CD4-positive, alpha-beta T cell treated with Interleukin-2 at 100 ng/mL for 4 hours (primary cell): ENCODE measurements at regions not wholly inside any gene's neighbourhood (a gene's known extent, or its start where the extent isn't known, plus 50 kb on each side); places are given as distances from the start of the nearest gene placed in this dataset.

ENCODE experiments used
- DNase-seq: peaks from one replicate; pipeline ENCODE4 v3.0.0-alpha.2; 2020; ENCODE audit warnings: low spot score

DNA sequence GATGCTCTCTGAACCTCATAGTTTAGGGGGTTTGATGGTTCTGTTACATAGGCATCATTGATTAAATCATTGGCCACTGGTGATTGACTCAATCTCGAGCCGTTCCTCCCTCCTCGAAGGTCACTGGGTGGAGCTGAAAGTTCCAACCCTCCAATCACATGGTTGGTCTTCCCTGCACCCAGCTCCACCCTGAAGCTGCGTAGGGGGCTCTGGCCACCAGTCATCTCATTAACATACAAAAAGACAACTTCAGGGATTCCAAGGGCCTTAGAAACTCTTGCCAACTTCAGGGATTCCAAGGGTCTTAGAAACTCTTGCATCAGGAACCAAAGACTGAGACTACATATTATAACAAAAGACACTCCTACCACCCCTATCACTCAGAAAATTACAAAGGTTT is 306.5 kb upstream of the TNRC6C start:
- no peak for DNase-seq

DNA sequence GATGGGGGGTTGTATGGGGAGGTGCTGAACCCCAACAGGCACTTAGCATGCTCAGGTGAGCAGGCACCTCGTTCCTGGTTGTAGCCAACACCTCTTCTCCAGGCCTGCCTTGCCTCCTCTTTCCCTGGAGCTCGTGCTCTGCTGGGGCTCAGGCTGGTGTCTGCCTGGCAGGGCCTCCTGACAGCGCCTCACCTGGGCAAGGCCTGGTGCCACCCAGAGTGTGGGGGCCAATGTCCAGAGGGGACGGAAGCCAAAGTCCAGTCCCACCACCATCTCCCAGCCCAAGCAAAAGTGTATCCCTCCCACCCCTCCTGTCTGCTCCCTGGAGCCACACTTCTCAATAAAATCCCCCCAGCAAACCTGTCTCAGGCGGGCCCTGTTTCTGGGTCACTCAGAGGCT is 304.2 kb upstream of the TNRC6C start:
- DNase-seq, result no peak

DNA sequence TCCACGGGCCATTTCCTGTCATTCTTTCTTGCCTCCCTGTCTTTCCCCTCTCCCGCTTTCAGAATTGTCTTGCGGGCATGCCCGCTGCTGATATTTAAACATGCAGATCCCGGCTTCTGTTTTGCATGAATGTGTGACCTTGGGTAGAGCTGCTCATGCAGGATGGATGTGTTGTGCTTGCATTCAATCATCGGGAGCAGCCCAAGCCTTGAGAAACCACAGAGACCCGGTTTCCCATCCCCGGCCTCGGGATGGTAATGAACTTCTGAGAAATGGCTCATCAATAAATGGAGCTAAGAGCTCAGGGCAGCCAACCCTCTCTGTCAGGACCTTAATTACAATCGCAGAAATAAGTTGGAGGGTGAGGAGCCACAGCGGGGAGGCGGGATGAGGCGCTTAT is 303.7 kb upstream of the TNRC6C start:
- DNase-seq, result no peak

DNA sequence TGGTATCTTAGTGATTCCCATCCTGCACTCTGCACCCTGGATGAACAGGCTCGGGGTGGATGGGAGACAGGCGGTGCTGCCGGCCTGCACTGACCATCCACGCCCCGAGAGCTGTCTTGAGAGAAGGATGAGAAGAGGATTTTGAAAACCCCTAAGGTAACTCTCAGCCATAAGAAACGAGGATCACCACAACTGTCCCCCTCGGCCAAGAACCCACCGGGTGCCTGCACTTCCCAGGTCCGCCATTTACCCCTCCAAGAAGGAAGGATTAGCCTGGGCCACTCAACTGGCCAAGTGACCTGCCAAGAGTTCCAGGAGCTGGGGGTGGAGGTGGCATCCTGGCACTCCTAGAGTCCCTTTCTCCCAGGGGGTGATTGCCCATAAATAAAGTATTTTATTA is 302.4 kb upstream of the TNRC6C start:
- no peak for DNase-seq

DNA sequence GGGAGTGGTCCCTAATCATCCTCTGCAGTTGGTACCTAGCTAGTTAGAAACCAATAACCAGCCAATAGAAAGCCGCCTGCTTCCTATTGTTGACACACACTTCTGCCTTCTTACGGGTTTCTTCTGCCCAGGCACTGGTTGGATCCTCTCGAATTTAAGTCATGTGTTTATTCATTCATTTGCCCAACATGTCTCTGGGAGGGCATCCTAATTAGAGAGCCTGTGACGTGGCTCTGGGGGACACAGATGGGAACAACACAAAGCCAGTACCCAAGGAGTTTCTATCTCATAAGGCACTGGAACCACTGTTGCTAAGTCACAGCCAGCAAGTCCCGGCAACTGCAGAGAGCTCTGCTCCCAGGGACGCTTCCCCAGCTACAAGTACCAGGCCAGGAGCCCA is 300.7 kb upstream of the TNRC6C start:
- DNase-seq, result no peak

DNA sequence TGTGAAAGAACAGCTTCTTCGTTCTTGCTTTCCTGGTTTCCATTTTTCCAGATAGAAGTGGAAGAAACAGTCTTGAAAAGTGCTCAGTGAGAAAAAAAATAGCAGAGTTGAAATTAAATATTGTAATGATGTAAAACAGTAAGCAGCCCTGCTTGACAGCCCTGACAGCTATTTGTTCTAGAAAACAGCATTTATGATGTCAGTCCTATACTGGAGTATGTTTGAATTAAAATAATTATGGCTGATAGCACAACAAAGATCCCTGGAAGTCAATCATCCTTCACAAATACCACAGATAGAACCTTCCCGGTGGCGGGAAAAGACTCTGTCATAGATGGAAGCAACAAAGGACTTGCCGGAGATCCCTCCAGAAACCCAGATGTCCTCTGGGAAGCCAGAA is 298.0 kb upstream of the TNRC6C start:
- no peak for DNase-seq

DNA sequence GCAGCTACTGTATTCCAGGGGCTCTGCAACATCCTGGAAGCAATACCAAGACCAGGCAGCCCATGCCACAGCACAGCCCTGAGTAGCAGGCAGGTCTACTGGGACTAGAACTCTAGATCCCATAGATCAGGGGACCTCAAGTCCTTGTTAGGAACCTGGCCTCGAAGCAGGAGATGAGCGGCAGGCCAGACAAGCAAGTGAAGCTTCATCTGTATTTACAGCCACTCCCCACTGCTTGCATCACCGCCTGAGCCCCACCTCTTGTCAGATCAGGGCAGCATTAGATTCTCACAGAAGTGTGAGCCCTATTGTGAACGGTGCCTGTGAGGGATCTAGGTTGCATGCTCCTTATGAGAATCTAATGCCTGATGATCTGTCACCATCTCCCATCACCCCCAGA is 295.7 kb upstream of the TNRC6C start:
- no peak for DNase-seq

DNA sequence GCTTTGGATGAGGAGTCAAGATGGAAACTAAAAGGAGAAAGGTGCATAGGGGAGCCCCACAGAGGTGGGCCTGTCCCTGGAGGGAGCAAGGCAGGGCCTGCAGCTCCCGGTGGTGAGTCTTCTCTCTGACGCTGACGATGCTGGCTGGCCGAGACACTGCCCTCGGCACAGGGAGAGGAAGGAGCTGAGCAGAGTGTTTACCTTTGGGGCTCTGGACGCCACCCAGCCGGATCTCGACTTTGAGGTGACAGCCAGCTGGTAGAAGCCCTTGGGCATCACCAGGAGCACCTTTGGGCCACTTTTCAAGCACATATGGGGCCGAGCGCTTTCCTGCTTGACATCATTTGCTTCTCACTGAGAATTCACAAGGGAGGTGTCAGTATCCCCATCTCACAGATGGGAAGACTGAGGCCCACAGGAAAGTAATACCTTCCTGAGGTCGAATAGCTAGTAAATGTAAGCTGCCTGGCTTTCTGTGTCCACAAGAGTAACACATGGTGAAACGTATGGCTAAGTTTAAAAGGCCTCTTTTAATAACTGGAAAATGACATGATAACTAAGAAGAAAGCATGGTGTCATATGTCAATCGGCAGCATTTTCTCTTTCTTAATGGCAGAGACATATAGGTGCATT is 294.3 kb upstream of the TNRC6C start:
- no peak for DNase-seq

DNA sequence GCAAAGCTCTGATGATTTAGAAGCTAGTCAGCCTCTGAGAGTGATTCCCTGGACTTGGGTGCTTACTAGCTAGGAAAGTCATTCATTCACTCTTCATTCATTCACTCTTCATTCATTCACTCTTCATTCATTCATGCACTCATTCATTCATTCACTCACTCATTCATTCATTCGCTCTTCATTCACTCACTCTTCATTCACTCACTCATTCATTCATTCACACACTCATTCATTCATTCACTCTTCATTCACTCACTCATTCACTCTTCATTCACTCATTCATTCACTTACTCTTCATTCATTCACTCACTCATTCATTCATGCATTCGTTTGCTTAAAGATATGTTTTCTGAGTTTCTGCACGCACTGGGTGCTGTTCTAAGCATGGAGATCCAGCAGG is 292.7 kb upstream of the TNRC6C start:
- no peak for DNase-seq

DNA sequence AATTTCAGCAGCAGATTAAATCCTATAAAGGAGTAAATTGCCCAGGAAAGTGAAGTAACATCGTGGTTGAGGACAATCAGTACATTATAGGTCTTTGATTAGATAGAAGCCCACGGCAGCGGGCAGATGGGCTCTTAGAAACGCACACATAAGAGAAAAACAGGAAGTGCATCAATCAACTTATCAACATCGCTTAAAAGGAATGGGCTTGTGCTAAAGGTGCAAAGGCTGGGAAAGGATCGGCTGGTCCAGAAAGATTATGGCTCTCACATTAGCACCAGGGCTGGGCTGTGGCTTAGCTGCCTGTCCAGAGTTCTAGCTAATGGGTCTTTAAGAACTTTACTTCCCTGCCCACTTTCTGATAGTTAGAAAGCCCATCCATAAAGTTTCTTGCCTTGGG is 292.0 kb upstream of the TNRC6C start:
- no peak for DNase-seq

DNA sequence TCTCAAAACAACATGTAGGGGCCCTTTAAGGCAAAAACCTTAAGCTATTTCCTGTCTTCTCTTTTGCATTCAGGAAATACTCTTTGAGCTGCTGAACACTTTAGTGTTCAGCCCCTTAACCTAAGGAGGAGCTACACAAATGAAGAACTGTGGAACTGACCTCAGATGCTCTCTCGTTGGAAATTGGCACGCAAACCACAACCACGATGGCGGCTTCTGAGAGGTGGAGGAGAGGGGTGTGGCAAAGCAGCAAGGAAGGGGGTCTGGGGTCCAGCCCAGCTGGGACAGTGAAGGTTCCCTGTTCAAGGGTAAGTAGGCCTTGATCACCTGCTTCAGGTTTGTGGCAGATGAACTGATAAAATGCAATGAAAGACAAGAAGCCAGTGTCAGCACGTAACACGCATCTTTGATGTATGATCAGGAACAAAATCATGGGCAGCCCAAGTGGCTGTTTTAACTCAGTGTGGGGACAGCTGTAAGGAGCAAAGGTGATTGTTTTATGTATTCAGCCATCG is 291.6 kb upstream of the TNRC6C start:
- DNase-seq, result peak; percentile 62

DNA sequence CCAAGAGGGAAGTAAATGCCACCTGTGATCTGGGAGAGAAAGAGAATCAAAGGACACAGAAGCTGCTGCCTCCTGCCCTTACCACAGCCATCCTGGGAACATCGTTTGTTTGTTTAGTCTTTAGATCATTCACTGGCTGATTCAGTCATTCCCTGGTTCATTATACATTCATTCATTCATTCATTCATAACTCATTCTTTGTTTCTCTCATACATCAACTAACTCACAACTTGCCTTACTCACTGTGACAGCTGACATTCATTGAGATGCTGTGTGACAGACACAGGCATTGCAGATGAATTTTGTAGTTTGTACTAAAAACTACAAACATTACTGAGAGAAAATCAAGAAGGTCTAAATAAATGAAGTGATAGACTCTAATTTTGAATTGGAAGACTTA is 291.0 kb upstream of the TNRC6C start:
- DNase-seq, result no peak

DNA sequence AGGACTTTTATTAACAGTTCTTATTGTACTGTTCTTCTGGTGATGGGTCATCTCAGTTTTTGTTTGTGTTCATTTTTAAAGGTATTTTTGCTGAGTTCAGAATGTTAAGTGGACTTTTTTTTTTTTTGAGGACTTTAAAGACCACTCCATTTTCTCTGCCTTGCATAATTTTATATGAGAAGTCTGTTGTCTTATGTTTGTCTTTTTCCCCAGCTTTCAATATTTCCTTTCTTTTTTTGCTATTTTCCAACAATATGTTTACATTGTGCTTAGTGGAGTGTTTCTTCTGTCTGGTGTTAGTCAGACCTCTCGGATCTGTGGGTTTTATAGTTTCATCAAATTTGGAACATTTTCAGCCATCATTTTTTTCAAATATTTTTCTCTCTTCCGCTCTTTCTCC is 290.0 kb upstream of the TNRC6C start:
- no peak for DNase-seq

DNA sequence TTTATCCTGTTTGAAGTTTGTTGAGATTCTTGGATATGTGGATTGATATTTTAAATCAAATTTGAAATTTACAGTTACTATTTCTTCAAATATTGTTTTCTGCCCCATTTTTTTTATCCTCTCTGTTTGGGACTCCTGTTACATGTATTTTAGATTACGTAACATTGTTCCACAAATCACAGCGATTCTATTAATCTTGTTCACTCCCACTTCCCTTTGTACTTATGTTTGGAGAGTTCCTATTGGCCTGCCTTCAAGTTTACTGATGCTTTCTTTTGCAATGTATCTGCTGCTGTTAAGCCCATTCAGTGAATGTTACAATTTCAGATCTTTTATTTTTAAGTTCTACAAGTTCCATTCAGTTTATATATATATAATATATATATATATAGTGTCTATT is 288.3 kb upstream of the TNRC6C start:
- no peak for DNase-seq

DNA sequence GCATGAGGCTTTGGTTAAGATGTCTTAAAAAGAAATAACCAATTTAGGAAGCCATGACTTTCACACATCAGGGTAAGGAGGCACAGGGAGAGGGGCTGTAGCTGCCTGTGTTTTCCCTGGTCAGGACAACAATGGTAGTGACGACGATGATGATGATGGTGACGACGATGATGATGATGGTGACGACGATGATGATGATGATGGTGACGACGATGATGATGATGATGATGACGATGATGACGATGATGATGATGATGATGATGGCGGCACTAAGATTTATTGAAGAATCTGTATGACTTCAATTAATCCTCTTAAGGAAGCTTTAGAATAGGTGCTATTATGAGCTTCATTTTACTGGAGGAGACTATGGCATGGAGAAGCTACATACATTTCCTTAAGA is 284.1 kb upstream of the TNRC6C start:
- DNase-seq, result no peak

DNA sequence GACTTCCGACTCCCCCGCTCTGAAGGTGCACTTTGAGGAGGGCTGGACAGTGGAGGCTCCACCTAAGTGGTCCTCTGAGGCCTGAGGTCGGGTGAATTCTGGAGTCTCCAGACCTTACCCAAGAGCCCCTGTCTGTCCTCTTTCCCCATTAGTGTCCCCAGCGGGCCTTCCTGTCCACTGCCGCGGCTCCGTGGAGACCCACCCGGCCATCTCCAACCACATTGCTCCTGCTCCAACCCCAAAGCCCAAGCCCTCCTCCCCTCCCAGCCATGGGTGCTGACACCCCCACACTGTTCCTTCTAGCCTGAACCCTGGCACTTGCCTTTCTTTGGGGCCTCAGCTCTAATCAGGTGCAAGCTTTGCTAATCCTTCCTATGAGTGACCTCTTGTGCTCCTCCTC is 283.1 kb upstream of the TNRC6C start:
- DNase-seq, result no peak

DNA sequence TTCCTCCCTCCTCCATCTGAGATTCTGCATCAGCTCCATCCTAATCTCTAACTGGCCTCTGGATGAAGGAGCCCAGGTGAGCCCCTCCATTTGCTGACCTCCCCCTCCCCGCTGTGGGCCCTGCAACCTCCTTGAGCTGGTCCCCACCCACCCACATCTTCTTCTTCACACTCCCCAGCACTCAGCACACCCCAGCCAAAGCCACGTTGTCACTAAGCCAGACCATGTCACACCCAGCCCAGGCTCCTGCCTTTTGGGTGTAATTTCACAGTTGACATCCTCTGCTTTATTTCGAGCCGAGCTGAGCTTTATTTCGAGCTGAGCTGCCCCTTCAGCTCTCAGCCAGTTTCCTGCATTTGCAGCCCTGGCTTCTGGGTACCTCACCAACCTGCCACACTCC is 282.7 kb upstream of the TNRC6C start:
- DNase-seq, result no peak

DNA sequence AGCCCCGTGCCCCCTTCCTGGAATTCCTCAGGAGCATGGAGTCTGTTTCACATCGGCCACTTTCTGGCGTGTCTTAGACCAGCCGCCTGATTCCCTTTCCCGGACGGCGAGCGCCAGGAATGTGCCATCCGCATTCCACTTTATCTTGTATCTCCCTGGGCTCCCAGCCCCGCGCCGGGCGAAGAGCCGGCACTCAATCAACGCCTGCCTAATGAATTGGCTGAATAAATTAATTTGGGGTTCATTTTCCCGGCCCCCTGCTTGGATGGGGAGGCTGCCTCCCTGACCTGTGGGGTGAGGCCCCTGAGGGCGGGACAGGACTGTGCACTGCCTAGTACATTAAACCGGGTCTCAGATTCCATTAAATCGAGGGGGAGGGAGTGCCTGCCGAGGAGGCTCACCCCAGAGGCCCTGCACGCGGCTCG is 282.3 kb upstream of the TNRC6C start:
- no peak for DNase-seq

DNA sequence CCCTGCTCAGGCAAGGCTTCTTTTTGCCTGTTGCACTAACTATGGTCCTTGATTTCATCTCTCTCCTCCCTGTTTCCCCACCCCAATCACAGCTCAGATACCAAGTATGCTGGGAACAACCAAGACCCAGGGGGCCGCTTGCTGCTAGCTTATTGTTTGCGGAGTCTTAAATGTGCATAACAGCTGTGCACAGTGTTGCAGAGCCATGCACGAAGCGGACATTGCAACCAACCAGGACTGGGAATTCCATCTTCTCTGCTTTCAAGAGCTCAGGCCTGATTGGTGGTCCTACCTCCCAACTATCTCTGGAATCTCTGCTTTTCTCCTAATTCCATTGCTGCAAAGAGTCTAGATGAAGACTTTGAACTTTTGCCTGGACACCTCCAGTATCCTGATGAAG is 281.3 kb upstream of the TNRC6C start:
- no peak for DNase-seq

DNA sequence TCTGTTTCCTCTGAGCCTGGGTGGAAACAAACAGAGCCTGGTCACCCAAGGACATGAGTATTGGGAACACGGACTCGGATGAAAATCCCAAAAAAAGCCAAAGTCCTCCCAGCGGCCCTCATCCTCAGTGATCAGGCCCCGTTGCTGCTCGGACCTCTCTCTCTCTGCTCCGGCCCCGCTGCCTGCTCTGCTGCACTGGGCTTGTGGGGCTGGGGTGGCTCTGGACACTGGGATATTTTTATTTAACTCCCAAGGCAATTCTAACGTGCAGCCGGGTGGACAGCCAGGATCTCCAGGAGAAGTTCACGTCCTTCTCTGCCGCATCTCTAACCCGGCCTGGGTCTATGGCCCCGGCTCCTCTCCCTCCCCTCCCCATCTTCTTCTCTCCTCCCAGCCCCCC is 280.9 kb upstream of the TNRC6C start:
- DNase-seq, result no peak

DNA sequence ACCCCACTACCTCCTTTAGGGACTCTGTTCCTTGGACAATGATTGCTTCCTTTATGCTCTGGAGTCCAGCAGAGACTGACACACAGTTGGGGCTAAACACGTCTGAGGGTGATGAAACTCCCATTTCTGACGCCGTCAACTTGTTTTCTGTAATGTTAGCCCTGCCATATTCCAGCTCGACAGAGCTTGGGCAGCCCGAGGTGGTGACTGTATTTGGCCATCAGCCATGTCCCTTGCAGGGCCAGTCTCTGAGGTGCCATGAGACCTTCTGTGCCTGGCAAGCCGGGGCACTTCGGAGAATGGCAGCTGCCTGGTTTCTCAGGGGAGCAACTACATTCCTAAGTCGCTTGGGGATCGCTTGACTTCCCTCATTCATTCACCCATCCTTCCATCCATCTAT is 278.9 kb upstream of the TNRC6C start:
- no peak for DNase-seq

DNA sequence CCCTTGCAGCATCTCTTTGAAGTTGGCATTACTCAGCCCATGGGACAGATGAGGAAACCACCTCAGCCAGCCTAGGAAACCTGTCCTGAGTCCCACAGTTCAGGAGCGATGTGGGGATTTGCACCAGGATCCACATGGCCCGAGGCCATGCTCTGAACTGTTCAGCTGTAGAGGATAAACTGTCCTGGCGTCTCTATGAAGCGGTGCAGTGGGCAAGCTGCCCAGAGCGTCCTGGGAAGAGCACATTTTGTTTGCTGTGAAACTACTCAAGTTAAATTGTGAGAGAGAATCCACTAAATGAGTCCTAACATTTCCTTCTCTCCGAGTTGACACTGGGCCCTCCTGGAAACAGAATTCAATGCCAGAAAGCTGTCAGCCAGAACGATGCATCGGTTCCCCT is 276.6 kb upstream of the TNRC6C start:
- DNase-seq, result no peak

DNA sequence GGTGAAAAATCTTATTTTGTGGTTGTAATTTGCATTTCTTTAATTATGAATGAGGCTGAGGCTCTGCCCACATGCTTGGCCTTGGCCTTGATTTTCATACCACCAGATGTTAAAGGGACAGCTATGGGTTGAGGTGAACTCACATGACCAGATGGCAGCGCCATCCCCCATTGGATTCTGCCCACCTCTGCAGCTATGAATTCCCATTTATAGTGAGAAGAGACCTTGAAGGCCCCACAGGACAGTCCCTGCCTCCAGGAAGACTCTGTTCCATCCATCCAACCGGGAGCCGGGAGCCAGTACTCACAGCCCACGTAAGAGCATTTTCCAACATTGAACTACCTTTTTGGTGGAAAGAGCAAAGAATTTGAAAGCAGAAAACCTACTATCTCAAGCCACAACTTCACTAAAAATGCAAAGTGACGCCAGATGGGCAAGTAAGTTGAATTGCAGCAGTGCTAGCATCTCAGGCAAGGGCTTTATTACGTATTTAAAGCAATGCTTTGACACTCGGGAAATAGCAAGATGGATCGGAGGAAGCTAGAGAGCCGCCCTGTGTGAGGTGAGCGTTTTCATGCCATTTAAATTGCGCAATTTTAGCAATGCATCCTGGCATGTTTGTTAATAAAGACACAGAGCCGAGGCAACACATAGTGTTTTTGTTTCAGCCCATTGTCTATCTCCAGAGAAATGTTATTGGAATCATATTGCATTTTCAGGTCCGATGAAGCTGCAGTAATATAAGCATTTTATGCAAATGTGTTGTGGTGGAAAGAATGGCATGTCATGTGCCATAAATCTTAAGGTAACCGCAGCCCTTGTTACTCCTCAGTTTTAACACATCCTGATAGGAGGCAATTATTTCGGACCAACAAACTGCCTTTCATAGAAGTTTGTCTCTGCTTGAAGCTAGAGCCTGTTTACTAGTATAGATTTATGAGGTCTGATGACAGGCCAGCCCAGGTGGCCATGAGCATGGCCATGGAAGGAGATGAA is 273.4 kb upstream of the TNRC6C start:
- DNase-seq, result no peak
